HG03139 (cell line): ENCODE measurements at regions not wholly inside any gene's neighbourhood (a gene's known extent, or its start where the extent isn't known, plus 50 kb on each side); places are given as distances from the start of the nearest gene placed in this dataset.

ENCODE experiments used
- ATAC-seq: cut with Tn5 transposase; IDR thresholded peaks from one replicate; pipeline ENCODE4 v1.9.1; 2021; ENCODE audit not compliant: unreplicated experiment

GRCh38 chr4:124276461-124276860, 436.1 kb downstream of the ANKRD50 start:
- ATAC-seq: no peak

- no peak for ATAC-seq
Observed at GRCh38 chr4:124277691-124278090, 434.8 kb downstream of the ANKRD50 start.

GRCh38 chr4:124278477-124278876, 434.1 kb downstream of the ANKRD50 start:
- no peak for ATAC-seq

GRCh38 chr4:124279741-124280140, 432.8 kb downstream of the ANKRD50 start:
- ATAC-seq: no peak

- ATAC-seq: no peak
Observed at GRCh38 chr4:124282301-124282898, 430.1 kb downstream of the ANKRD50 start.

- no peak for ATAC-seq
Observed at GRCh38 chr4:124288706-124289486, 423.6 kb downstream of the ANKRD50 start.

- no peak for ATAC-seq
Observed at GRCh38 chr4:124290678-124291077, 421.9 kb downstream of the ANKRD50 start.

- no peak for ATAC-seq
Observed at GRCh38 chr4:124295413-124295812, 417.1 kb downstream of the ANKRD50 start.

- no peak for ATAC-seq
Observed at GRCh38 chr4:124304941-124305340, 407.6 kb downstream of the ANKRD50 start.

- no peak for ATAC-seq
Observed at GRCh38 chr4:124306352-124306751, 406.2 kb downstream of the ANKRD50 start.

GRCh38 chr4:124307143-124307542, 405.4 kb downstream of the ANKRD50 start:
- ATAC-seq: no peak

- no peak for ATAC-seq
Observed at GRCh38 chr4:124318292-124318691, 394.2 kb downstream of the ANKRD50 start.

- no peak for ATAC-seq
Observed at GRCh38 chr4:124321364-124321763, 391.2 kb downstream of the ANKRD50 start.

- no peak for ATAC-seq
Observed at GRCh38 chr4:124322234-124323065, 390.1 kb downstream of the ANKRD50 start.

- ATAC-seq: no peak
Observed at GRCh38 chr4:124325690-124326089, 386.8 kb downstream of the ANKRD50 start.

- no peak for ATAC-seq
Observed at GRCh38 chr4:124329134-124329533, 383.4 kb downstream of the ANKRD50 start.

- ATAC-seq: no peak
Observed at GRCh38 chr4:124330045-124330444, 382.5 kb downstream of the ANKRD50 start.

- no peak for ATAC-seq
Observed at GRCh38 chr4:124331781-124332180, 380.8 kb downstream of the ANKRD50 start.

- no peak for ATAC-seq
Observed at GRCh38 chr4:124333466-124333865, 379.1 kb downstream of the ANKRD50 start.

GRCh38 chr4:124334119-124334518, 378.4 kb downstream of the ANKRD50 start:
- no peak for ATAC-seq

- no peak for ATAC-seq
Observed at GRCh38 chr4:124337874-124338273, 374.7 kb downstream of the ANKRD50 start.

- ATAC-seq: no peak
Observed at GRCh38 chr4:124343661-124344171, 368.8 kb downstream of the ANKRD50 start.
